ENCODE measurements at regions not wholly inside any gene's neighbourhood (a gene's known extent, or its start where the extent isn't known, plus 50 kb on each side); places are given as distances from the start of the nearest gene placed in this dataset.

GRCh38 chr15:87733977-87734376, 522.6 kb downstream of the NTRK3 start:
- H4K20me1 ChIP-seq (ENCODE audit: insufficient read depth, low read length): no peaks in the 10 kb centered on the region
- no peaks in the 10 kb centered on the region for H3K9me2 ChIP-seq (ENCODE audit: insufficient read depth, low read length)
- no peak overlapping the region for H3K4me2 ChIP-seq (ENCODE audit: low read length)
- intact Hi-C loops (cut with micrococcal nuclease; ENCODE audit: unreplicated experiment): no loop called here
- no TSS peak for BruUV-seq (replicated peaks)
- POLR2A ChIA-PET: interaction anchor here (0.7 kb wide), 1 partner anchor 379 kb away, joined by 4 read pairs; no protein-coding TSS in a partner anchor
- H3K27ac ChIP-seq (ENCODE audit: low read depth, low read length, poor library complexity, severe bottlenecking): no peak overlapping the region
- CTCF ChIA-PET (ENCODE audit: unreplicated experiment): no interaction called here
- no peaks in the 10 kb centered on the region for H3K36me3 ChIP-seq (ENCODE audit: insufficient read depth, low read length)
- H3K4me1 ChIP-seq (ENCODE audit: insufficient read depth, low read length, poor library complexity, severe bottlenecking): no peaks in the 10 kb centered on the region
- H3K4me3 ChIP-seq (ENCODE audit: low read depth, low read length, poor library complexity, severe bottlenecking): no peak overlapping the region
- no peaks in the 10 kb centered on the region for H3K79me2 ChIP-seq (ENCODE audit: insufficient read depth, low read depth, low read length)
- no peak for TF ChIP-seq EZH2phosphoT487 (IDR thresholded peaks at IDR 0.05; ENCODE audit: borderline replicate concordance, low read depth, low read length)
- TF ChIP-seq CTCF (conservative IDR thresholded peaks at IDR 0.05; ENCODE audit: low read length): no peak
- no peak overlapping the region for H2AFZ ChIP-seq (ENCODE audit: low read length)
- H3K9me3 ChIP-seq (ENCODE audit: low read length): no peaks in the 10 kb centered on the region
- DNase-seq (ENCODE audit: low spot score): no peak

GRCh38 chr15:87733541-87733941, 523.0 kb downstream of the NTRK3 start:
- intact Hi-C loops (cut with micrococcal nuclease; ENCODE audit: unreplicated experiment): no loop called here
- no peak for TF ChIP-seq EZH2phosphoT487 (IDR thresholded peaks at IDR 0.05; ENCODE audit: borderline replicate concordance, low read depth, low read length)
- no peak for TF ChIP-seq CTCF (conservative IDR thresholded peaks at IDR 0.05; ENCODE audit: low read length)
- ChIA-PET POLR2A (interaction anchor here (0.7 kb wide), 1 partner anchor 21 kb away, joined by 4 read pairs; no protein-coding TSS in a partner anchor), CTCF (ENCODE audit: unreplicated experiment) (no interaction called here)
- no peak overlapping the region for H3K4me2 ChIP-seq (ENCODE audit: low read length)
- H2AFZ ChIP-seq (ENCODE audit: low read length): no peak overlapping the region
- no peaks in the 10 kb centered on the region for H3K4me1 ChIP-seq (ENCODE audit: insufficient read depth, low read length, poor library complexity, severe bottlenecking)
- H3K79me2 ChIP-seq (ENCODE audit: insufficient read depth, low read depth, low read length): no peaks in the 10 kb centered on the region
- no TSS peak for BruUV-seq (replicated peaks)
- H3K9me2 ChIP-seq (ENCODE audit: insufficient read depth, low read length): no peaks in the 10 kb centered on the region
- no peaks in the 10 kb centered on the region for H3K36me3 ChIP-seq (ENCODE audit: insufficient read depth, low read length)
- no peak overlapping the region for H3K27ac ChIP-seq (ENCODE audit: low read depth, low read length, poor library complexity, severe bottlenecking)
- H3K4me3 ChIP-seq (ENCODE audit: low read depth, low read length, poor library complexity, severe bottlenecking): no peak overlapping the region
- no peaks in the 10 kb centered on the region for H4K20me1 ChIP-seq (ENCODE audit: insufficient read depth, low read length)
- DNase-seq (ENCODE audit: low spot score): no peak
- H3K9me3 ChIP-seq (ENCODE audit: low read length): no peaks in the 10 kb centered on the region

GRCh38 chr15:87732976-87733375, 523.6 kb downstream of the NTRK3 start:
- TF ChIP-seq EZH2phosphoT487 (IDR thresholded peaks at IDR 0.05; ENCODE audit: borderline replicate concordance, low read depth, low read length): no peak
- TF ChIP-seq CTCF (conservative IDR thresholded peaks at IDR 0.05; ENCODE audit: low read length): no peak
- no peak overlapping the region for H3K4me3 ChIP-seq (ENCODE audit: low read depth, low read length, poor library complexity, severe bottlenecking)

More at GRCh38 chr15:87732976-87733375, 523.6 kb downstream of the NTRK3 start:
- Histone ChIP-seq H3K27ac (ENCODE audit: low read depth, low read length, poor library complexity, severe bottlenecking) (no peak overlapping the region), H3K9me2 (ENCODE audit: insufficient read depth, low read length) (no peaks in the 10 kb centered on the region), H2AFZ (ENCODE audit: low read length) (no peak overlapping the region), H3K4me1 (ENCODE audit: insufficient read depth, low read length, poor library complexity, severe bottlenecking) (no peaks in the 10 kb centered on the region), H3K4me2 (ENCODE audit: low read length) (no peak overlapping the region), H3K36me3 (ENCODE audit: insufficient read depth, low read length) (no peaks in the 10 kb centered on the region), H3K79me2 (ENCODE audit: insufficient read depth, low read depth, low read length) (no peaks in the 10 kb centered on the region), H4K20me1 (ENCODE audit: insufficient read depth, low read length) (no peaks in the 10 kb centered on the region), H3K9me3 (ENCODE audit: low read length) (no peaks in the 10 kb centered on the region)
- no peak for DNase-seq (ENCODE audit: low spot score)
- BruUV-seq (replicated peaks): no TSS peak
- ChIA-PET CTCF (ENCODE audit: unreplicated experiment) (no interaction called here), POLR2A (interaction anchor here (0.7 kb wide), 1 partner anchor 21 kb away, joined by 4 read pairs; no protein-coding TSS in a partner anchor)
- intact Hi-C loops (cut with micrococcal nuclease; ENCODE audit: unreplicated experiment): no loop called here

All from OCI-LY7 (cell line).